ENCODE measurements at regions not wholly inside any gene's neighbourhood (a gene's known extent, or its start where the extent isn't known, plus 50 kb on each side); places are given as distances from the start of the nearest gene placed in this dataset.

- DNase-seq = no peak
These were observed 324.0 kb downstream of the RPS6KC1 start for GRCh38 chr1:213375002-213375401.

GRCh38 chr1:213376862-213377372, 325.9 kb downstream of the RPS6KC1 start:
- no peak for DNase-seq

GRCh38 chr1:213380865-213381264, 329.8 kb downstream of the RPS6KC1 start:
- DNase-seq = no peak

- no peak for DNase-seq
These were observed 330.6 kb downstream of the RPS6KC1 start for GRCh38 chr1:213381572-213382084.

GRCh38 chr1:213383465-213383864, 332.4 kb downstream of the RPS6KC1 start:
- no peak for DNase-seq

GRCh38 chr1:213385201-213385600, 334.2 kb downstream of the RPS6KC1 start:
- DNase-seq = no peak

GRCh38 chr1:213385806-213386324, 334.8 kb downstream of the RPS6KC1 start:
- DNase-seq = no peak

- DNase-seq = no peak
These were observed 336.5 kb downstream of the RPS6KC1 start for GRCh38 chr1:213387380-213388015.

GRCh38 chr1:213388199-213388598, 337.2 kb downstream of the RPS6KC1 start:
- DNase-seq = no peak

- no peak for DNase-seq
These were observed 338.1 kb downstream of the RPS6KC1 start for GRCh38 chr1:213389061-213389581.

- no peak for DNase-seq
These were observed 340.4 kb downstream of the RPS6KC1 start for GRCh38 chr1:213391445-213391844.

- no peak for DNase-seq
These were observed 342.8 kb downstream of the RPS6KC1 start for GRCh38 chr1:213393860-213394259.

GRCh38 chr1:213394837-213395236, 343.8 kb downstream of the RPS6KC1 start:
- no peak for DNase-seq

GRCh38 chr1:213397638-213398037, 346.6 kb downstream of the RPS6KC1 start:
- DNase-seq = no peak

- DNase-seq = no peak
These were observed 348.7 kb downstream of the RPS6KC1 start for GRCh38 chr1:213399695-213400094.

- DNase-seq = no peak
These were observed 358.2 kb downstream of the RPS6KC1 start for GRCh38 chr1:213409208-213409631.

GRCh38 chr1:213409971-213410370, 358.9 kb downstream of the RPS6KC1 start:
- no peak for DNase-seq

GRCh38 chr1:213414346-213414745, 363.3 kb downstream of the RPS6KC1 start:
- no peak for DNase-seq

- DNase-seq = no peak
These were observed 363.9 kb downstream of the RPS6KC1 start for GRCh38 chr1:213414911-213415310.

GRCh38 chr1:213415691-213416380, 364.8 kb downstream of the RPS6KC1 start:
- DNase-seq = no peak

GRCh38 chr1:213416461-213417224, 365.6 kb downstream of the RPS6KC1 start:
- DNase-seq = no peak

GRCh38 chr1:213417225-213417820, 366.3 kb downstream of the RPS6KC1 start:
- DNase-seq = no peak
